ENCODE measurements at regions not wholly inside any gene's neighbourhood (a gene's known extent, or its start where the extent isn't known, plus 50 kb on each side); places are given as distances from the start of the nearest gene placed in this dataset.

- TF ChIP-seq GATA2 (IDR thresholded peaks at IDR 0.05; ENCODE audit: low read depth, low read length) = no peak
- no peak for TF ChIP-seq GATA3 (IDR thresholded peaks at IDR 0.05; ENCODE audit: low read depth, low read length)
Measured at GRCh38 chr17:54662978-54663876, 237.4 kb upstream of the TOM1L1 start.
